BLaER1 (cell line): ENCODE measurements at regions not wholly inside any gene's neighbourhood (a gene's known extent, or its start where the extent isn't known, plus 50 kb on each side); places are given as distances from the start of the nearest gene placed in this dataset.
"Not testable (repeated sequence)": the region's sequence is repeated elsewhere in the genome, so short reads cannot be mapped to it uniquely, and the experiment has no call there.

Experiments used
- H3K27ac ChIP-seq: shearing (Covaris generic); formaldehyde crosslinking; 2 replicates; pipeline ENCODE4 v1.8.1; 2022
- H3K27me3 ChIP-seq: shearing (Covaris generic); formaldehyde crosslinking; 2 replicates; pipeline ENCODE4 v1.8.1; 2022
- H3K36me3 ChIP-seq: shearing (Covaris generic); formaldehyde crosslinking; 2 replicates; pipeline ENCODE4 v1.8.1; 2022
- H3K4me1 ChIP-seq: shearing (Covaris generic); formaldehyde crosslinking; 2 replicates; pipeline ENCODE4 v1.8.1; 2022
- H3K4me2 ChIP-seq: shearing (Covaris generic); formaldehyde crosslinking; 2 replicates; pipeline ENCODE4 v1.8.1; 2022
- H3K4me3 ChIP-seq: shearing (Covaris generic); formaldehyde crosslinking; 2 replicates; pipeline ENCODE4 v1.8.1; 2022
- H3K9ac ChIP-seq: shearing (Covaris generic); formaldehyde crosslinking; 2 replicates; pipeline ENCODE4 v1.8.1; 2022
- H3K9me3 ChIP-seq: shearing (Covaris generic); formaldehyde crosslinking; 2 replicates; pipeline ENCODE4 v1.8.1; 2022
- H4K20me1 ChIP-seq: shearing (Covaris generic); formaldehyde crosslinking; 2 replicates; pipeline ENCODE4 v1.8.1; 2022
- Cebpa-rat ChIP-seq: shearing (Covaris generic); IDR thresholded peaks from 2 replicates; pipeline ENCODE4 v1.8.1; 2022

- H3K4me3 ChIP-seq, result no peak overlapping the region
- no peak for TF ChIP-seq Cebpa-rat
- no peaks in the 10 kb centered on the region for H3K36me3 ChIP-seq
- no peak overlapping the region for H3K27ac ChIP-seq
- no peaks in the 10 kb centered on the region for H3K9me3 ChIP-seq
- H4K20me1 ChIP-seq, result no peaks in the 10 kb centered on the region
- no peaks in the 10 kb centered on the region for H3K27me3 ChIP-seq
- no peak overlapping the region for H3K9ac ChIP-seq
- peaks cover 30% of the 10 kb centered on the region for H3K4me1 ChIP-seq
- H3K4me2 ChIP-seq, result no peak overlapping the region
Measured at GRCh38 chr22:22752199-22752555, 107.8 kb downstream of the GGTLC2 start.

GRCh38 chr22:22752556-22753477 lies 108.4 kb downstream of the GGTLC2 start:
- TF ChIP-seq Cebpa-rat, result no peak
- no peak overlapping the region for H3K27ac ChIP-seq
- H3K4me1 ChIP-seq, result peaks cover 24% of the 10 kb centered on the region
- peak overlapping the region; percentile 35 for H3K4me2 ChIP-seq
- no peaks in the 10 kb centered on the region for H3K9me3 ChIP-seq
- H4K20me1 ChIP-seq, result no peaks in the 10 kb centered on the region
- no peaks in the 10 kb centered on the region for H3K36me3 ChIP-seq
- H3K4me3 ChIP-seq, result no peak overlapping the region
- H3K9ac ChIP-seq, result no peak overlapping the region
- H3K27me3 ChIP-seq, result no peaks in the 10 kb centered on the region

- H3K4me1 ChIP-seq, result peaks cover 25% of the 10 kb centered on the region
- H3K27me3 ChIP-seq, result no peaks in the 10 kb centered on the region
- no peak overlapping the region for H3K27ac ChIP-seq
- no peak for TF ChIP-seq Cebpa-rat
- H3K4me2 ChIP-seq, result peak overlapping the region; percentile 35
- no peak overlapping the region for H3K4me3 ChIP-seq
- H4K20me1 ChIP-seq, result no peaks in the 10 kb centered on the region
- no peaks in the 10 kb centered on the region for H3K9me3 ChIP-seq
- H3K36me3 ChIP-seq, result no peaks in the 10 kb centered on the region
- no peak overlapping the region for H3K9ac ChIP-seq
Measured at GRCh38 chr22:22753526-22754267, 109.3 kb downstream of the GGTLC2 start.

GRCh38 chr22:22754268-22754657 lies 109.8 kb downstream of the GGTLC2 start:
- H3K4me3 ChIP-seq, result no peak overlapping the region
- H3K4me1 ChIP-seq, result peaks cover 31% of the 10 kb centered on the region
- no peaks in the 10 kb centered on the region for H3K36me3 ChIP-seq
- TF ChIP-seq Cebpa-rat, result no peak
- no peak overlapping the region for H3K27ac ChIP-seq
- H3K4me2 ChIP-seq, result no peak overlapping the region
- H3K9me3 ChIP-seq, result no peaks in the 10 kb centered on the region
- no peak overlapping the region for H3K9ac ChIP-seq
- no peaks in the 10 kb centered on the region for H3K27me3 ChIP-seq
- H4K20me1 ChIP-seq, result no peaks in the 10 kb centered on the region

- peaks cover 40% of the 10 kb centered on the region for H3K4me1 ChIP-seq
- no peak for TF ChIP-seq Cebpa-rat
- no peak overlapping the region for H3K4me3 ChIP-seq
- H3K27ac ChIP-seq, result no peak overlapping the region
- H3K36me3 ChIP-seq, result no peaks in the 10 kb centered on the region
- H4K20me1 ChIP-seq, result no peaks in the 10 kb centered on the region
- no peak overlapping the region for H3K4me2 ChIP-seq
- no peaks in the 10 kb centered on the region for H3K27me3 ChIP-seq
- H3K9ac ChIP-seq, result no peak overlapping the region
- no peaks in the 10 kb centered on the region for H3K9me3 ChIP-seq
Measured at GRCh38 chr22:22754961-22755777, 110.8 kb downstream of the GGTLC2 start.

- Histone ChIP-seq H3K4me2 (no peak overlapping the region), H3K27me3 (no peaks in the 10 kb centered on the region), H3K4me1 (peaks cover 43% of the 10 kb centered on the region), H3K9me3 (no peaks in the 10 kb centered on the region), H3K27ac (no peak overlapping the region), H3K36me3 (no peaks in the 10 kb centered on the region), H3K9ac (no peak overlapping the region), H3K4me3 (no peak overlapping the region), H4K20me1 (no peaks in the 10 kb centered on the region)
- no peak for TF ChIP-seq Cebpa-rat
Measured at GRCh38 chr22:22755778-22756100, 111.3 kb downstream of the GGTLC2 start.

- TF ChIP-seq Cebpa-rat, result no peak
- no peak overlapping the region for H3K4me2 ChIP-seq
Measured at GRCh38 chr22:22756109-22756508, 111.7 kb downstream of the GGTLC2 start.

GRCh38 chr22:22756551-22757201 lies 112.3 kb downstream of the GGTLC2 start:
- not testable (repeated sequence) for H3K9me3 ChIP-seq, H4K20me1 ChIP-seq, H3K27ac ChIP-seq, H3K4me3 ChIP-seq, H3K27me3 ChIP-seq, H3K36me3 ChIP-seq, H3K9ac ChIP-seq
- H3K4me1 ChIP-seq, result peaks cover 43% of the 10 kb centered on the region
- H3K4me2 ChIP-seq, result 0 out of 2 replicates have a peak overlapping the region, but pooled peaks have one; percentile 4

More at GRCh38 chr22:22756109-22756508, 111.7 kb downstream of the GGTLC2 start:
- Histone ChIP-seq H3K9ac (no peak overlapping the region), H3K27me3 (no peaks in the 10 kb centered on the region), H3K9me3 (no peaks in the 10 kb centered on the region), H3K4me1 (peaks cover 43% of the 10 kb centered on the region), H3K36me3 (no peaks in the 10 kb centered on the region), H4K20me1 (no peaks in the 10 kb centered on the region), H3K27ac (no peak overlapping the region), H3K4me3 (no peak overlapping the region)

- not testable (repeated sequence) for H3K4me3 ChIP-seq, H4K20me1 ChIP-seq, H3K36me3 ChIP-seq, H3K9ac ChIP-seq, H3K27me3 ChIP-seq, H3K27ac ChIP-seq, H3K9me3 ChIP-seq
- Histone ChIP-seq H3K4me1 (peaks cover 52% of the 10 kb centered on the region), H3K4me2 (peak overlapping the region; percentile 20; the same call in 1 of the 2 replicates)
Measured at GRCh38 chr22:22758101-22758807, 113.8 kb downstream of the GGTLC2 start.
